ENCODE measurements at regions not wholly inside any gene's neighbourhood (a gene's known extent, or its start where the extent isn't known, plus 50 kb on each side); places are given as distances from the start of the nearest gene placed in this dataset.

- TF ChIP-seq ZNF518B (CRISPR knock-in tag; IDR thresholded peaks at IDR 0.05) (no peak), ETV6 (IDR thresholded peaks at IDR 0.05; ENCODE audit: borderline replicate concordance in 1 of 2, low read depth in 2 of 2, low read length in 1 of 2) (no peak), ETV6 (CRISPR knock-in tag; IDR thresholded peaks at IDR 0.05; ENCODE audit: borderline replicate concordance) (no peak), ZNF589 (CRISPR knock-in tag; IDR thresholded peaks at IDR 0.05; ENCODE audit: low read depth) (no peak)
Observed at GRCh38 chr3:23086331-23086730, 116.8 kb upstream of the UBE2E2 start (continued).

- H3K27ac ChIP-seq (ENCODE audit: extremely low read depth, low read depth, low read length): no peak overlapping the region
- H3K79me2 ChIP-seq (ENCODE audit: control insufficient read depth, insufficient read depth, low read length): no peaks in the 10 kb centered on the region
- H3K4me3 ChIP-seq: no peak overlapping the region
- no peaks in the 10 kb centered on the region for H3K9me1 ChIP-seq (ENCODE audit: control insufficient read depth, insufficient read depth, low read length)
- 0% methylated on average over 2 of the region's 2 CpGs for WGBS (ENCODE audit: insufficient coverage, low coverage, missing lambda C conversion rate)
- ChIA-PET POLR2A (no interaction called here), CTCF (ENCODE audit: low intra/inter-chr PET ratio) (no interaction called here)
- no peak overlapping the region for H3K4me2 ChIP-seq (ENCODE audit: insufficient read depth, low read length)
- no peaks in the 10 kb centered on the region for H3K9me3 ChIP-seq (replicated peaks; ENCODE audit: control insufficient read depth, insufficient read depth, low read depth, low read length)
- TF ChIP-seq MCM7 (IDR thresholded peaks at IDR 0.05) (no peak), BCL6 (CRISPR knock-in tag; IDR thresholded peaks at IDR 0.05) (no peak), JUND (IDR thresholded peaks at IDR 0.05; ENCODE audit: borderline replicate concordance, low read depth, low read length) (no peak), JUND (tag; IDR thresholded peaks at IDR 0.05; ENCODE audit: borderline replicate concordance, low read depth, low read length) (no peak), ADNP (tag; IDR thresholded peaks at IDR 0.05) (no peak), ZNF24 (IDR thresholded peaks at IDR 0.05) (no peak)
- no TSS peak for BruUV-seq (replicated peaks)
- DNase-seq (ENCODE audit: extremely low read depth in 1 of 4, low spot score in 3 of 4): no peak
- no peak for FAIRE-seq
- in situ Hi-C loops (cut with MboI): no loop called here
- H3K4me1 ChIP-seq (replicated peaks in 1 of 2; ENCODE audit: control insufficient read depth in 2 of 2, insufficient read depth in 2 of 2, low read length in 2 of 2): no peaks in the 10 kb centered on the region
- no peaks in the 10 kb centered on the region for H4K20me1 ChIP-seq (replicated peaks; ENCODE audit: control insufficient read depth, insufficient read depth, low read length)
- no peak for ATAC-seq
- intact Hi-C loops (cut with micrococcal nuclease): no loop called here
- no peak overlapping the region for H3K9ac ChIP-seq (ENCODE audit: insufficient read depth in 1 of 2, low read depth in 2 of 2, low read length in 2 of 2)
- H3K27me3 ChIP-seq (ENCODE audit: control insufficient read depth in 2 of 2, insufficient read depth in 2 of 2, low read length in 2 of 2): no peaks in the 10 kb centered on the region
- no peak overlapping the region for H2AFZ ChIP-seq (ENCODE audit: low read depth, low read length)
- H3K36me3 ChIP-seq (ENCODE audit: control insufficient read depth, insufficient read depth, low read length): no peaks in the 10 kb centered on the region
Observed at GRCh38 chr3:23086831-23087230, 116.3 kb upstream of the UBE2E2 start.
